HG02981 (cell line): ENCODE measurements at regions not wholly inside any gene's neighbourhood (a gene's known extent, or its start where the extent isn't known, plus 50 kb on each side); places are given as distances from the start of the nearest gene placed in this dataset.
"Not testable (repeated sequence)": the region's sequence is repeated elsewhere in the genome, so short reads cannot be mapped to it uniquely, and the experiment has no call there.

Experiments used
- ATAC-seq: cut with Tn5 transposase; IDR thresholded peaks from one replicate; pipeline ENCODE4 v1.9.1; 2021; ENCODE audit warnings: mild to moderate bottlenecking, moderate library complexity; ENCODE audit not compliant: unreplicated experiment

GRCh38 chr2:225806105-225806504 is 406.6 kb downstream of the NYAP2 start:
- ATAC-seq = no peak

GRCh38 chr2:225802076-225802475 is 402.6 kb downstream of the NYAP2 start:
- not testable (repeated sequence) for ATAC-seq

DNA sequence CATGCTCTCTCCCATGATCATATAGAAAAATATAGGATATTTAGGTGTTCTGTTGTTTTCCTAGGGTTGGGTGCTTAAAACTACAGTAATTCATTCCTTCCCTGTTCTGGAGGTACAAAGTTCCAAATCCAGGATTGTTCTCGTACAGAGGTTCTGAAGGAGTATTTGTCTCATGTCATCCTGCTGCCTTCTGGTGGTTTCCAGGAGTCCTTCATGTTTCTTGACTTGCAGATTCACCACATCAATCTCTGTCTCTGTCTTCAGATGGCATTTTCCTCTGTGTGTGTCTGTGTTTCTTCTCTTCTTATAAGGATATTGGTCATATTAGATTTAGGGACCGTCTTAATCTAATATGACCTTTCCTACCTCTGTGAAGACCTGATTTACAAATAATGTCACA is 397.9 kb downstream of the NYAP2 start:
- ATAC-seq = no peak

- no peak for ATAC-seq
Observed at GRCh38 chr2:225794652-225795400, 395.3 kb downstream of the NYAP2 start.

- no peak for ATAC-seq
Observed at GRCh38 chr2:225793736-225794550, 394.4 kb downstream of the NYAP2 start.

- ATAC-seq = no peak
Observed at GRCh38 chr2:225788571-225789094, 389.1 kb downstream of the NYAP2 start.

- no peak for ATAC-seq
Observed at GRCh38 chr2:225787497-225787896, 388.0 kb downstream of the NYAP2 start.

DNA sequence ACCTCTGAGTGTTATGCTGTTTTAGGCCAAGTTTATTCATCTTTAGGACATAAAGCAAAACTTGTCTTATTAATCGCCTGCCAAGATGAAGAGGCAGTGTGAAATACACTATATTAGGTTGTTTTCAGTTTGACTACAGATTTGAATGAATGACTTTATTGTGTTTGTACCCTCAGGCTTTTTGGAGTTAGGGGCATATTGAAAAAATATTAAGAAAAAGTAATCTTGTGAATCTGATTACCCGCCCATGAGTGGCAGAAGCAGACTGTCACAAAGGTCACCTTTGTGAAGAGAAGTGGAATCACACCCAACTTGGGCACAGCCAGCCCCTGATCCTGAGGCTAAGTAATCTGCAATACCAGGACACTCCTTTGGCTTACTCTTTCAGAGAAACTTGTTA is 382.5 kb downstream of the NYAP2 start:
- ATAC-seq = no peak

DNA sequence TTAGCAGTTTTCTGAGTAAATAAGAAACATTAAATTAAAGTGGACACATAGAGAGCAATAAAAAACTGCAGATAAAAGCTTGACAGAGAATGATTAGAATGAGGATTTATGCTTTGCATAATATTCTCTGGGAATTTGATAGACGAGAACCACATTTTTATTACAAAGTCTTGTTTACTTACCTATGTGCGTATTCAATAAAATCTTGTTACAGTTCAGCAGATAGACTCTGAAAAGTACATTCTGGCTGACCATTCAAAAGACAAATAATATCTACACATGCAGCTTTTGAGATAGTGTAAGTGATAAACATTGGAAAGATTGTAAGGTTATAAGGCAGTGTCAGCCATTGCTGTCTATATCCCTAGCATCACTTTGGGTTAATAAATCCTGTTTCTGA is 381.6 kb downstream of the NYAP2 start:
- no peak for ATAC-seq

- no peak for ATAC-seq
Observed at GRCh38 chr2:225779829-225780228, 380.3 kb downstream of the NYAP2 start.

DNA sequence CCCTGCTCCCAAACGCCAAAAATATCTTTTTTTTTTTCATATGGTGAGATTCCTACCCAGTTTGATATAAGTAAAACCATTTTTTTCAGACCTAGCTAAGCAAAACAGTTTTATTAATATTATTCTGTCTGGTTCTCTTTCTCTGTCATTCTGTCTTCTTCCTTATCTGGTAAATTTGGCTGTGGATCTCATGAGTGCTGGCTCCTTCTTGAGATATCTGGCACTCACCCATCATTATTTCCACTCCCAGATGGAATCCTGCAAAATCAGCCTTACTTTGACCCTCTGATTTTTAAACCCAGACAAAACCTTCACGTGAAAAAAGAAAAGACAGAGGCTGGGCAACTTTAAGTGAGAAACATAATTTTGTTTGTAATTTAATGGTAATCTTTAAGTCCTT is 373.6 kb downstream of the NYAP2 start:
- ATAC-seq = no peak

GRCh38 chr2:225771701-225772100 is 372.2 kb downstream of the NYAP2 start:
- peak; percentile 62 for ATAC-seq

- ATAC-seq = no peak
Observed at GRCh38 chr2:225768741-225769140, 369.2 kb downstream of the NYAP2 start.

DNA sequence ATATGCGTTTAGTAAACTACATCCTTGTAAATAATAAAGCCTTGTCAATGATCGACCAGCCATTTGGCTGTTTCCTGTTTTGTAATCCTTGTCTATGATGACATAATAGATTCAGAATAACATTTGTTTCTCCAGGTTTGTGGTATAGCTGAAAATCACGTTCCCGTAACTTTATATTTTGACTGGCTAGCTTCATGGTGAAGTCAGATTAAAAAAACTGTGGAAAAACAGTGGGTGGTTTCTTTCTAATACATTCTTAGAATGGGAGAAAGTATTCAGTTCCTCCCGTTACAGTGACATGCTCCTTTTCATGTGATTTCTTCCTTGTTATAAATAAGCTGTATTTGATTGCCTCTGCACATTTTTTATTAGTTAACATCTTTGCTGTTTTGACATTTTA is 366.9 kb downstream of the NYAP2 start:
- ATAC-seq = no peak

DNA sequence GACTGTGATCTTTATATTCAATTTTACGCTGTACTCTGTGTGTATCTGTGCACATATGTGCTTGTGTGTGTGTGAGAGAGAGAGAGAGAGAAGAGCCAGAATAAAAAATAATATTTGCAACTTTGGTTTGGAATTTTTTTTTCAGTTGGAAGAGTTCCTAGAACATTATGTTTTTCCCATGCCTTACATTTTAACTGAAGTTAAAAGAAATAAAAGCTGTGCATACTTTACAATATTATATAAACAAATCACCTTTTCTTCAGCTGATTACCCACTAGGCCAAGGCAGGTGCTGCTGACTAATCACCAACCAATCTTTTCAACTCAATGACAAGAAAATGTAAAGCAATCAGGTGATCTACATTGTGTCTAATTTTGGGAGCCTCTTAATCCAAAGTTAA is 366.3 kb downstream of the NYAP2 start:
- no peak for ATAC-seq

GRCh38 chr2:225764346-225764745 is 364.8 kb downstream of the NYAP2 start:
- ATAC-seq = no peak

GRCh38 chr2:225763711-225764110 is 364.2 kb downstream of the NYAP2 start:
- no peak for ATAC-seq

GRCh38 chr2:225761396-225761795 is 361.9 kb downstream of the NYAP2 start:
- no peak for ATAC-seq

- ATAC-seq = no peak
Observed at GRCh38 chr2:225757248-225757647, 357.7 kb downstream of the NYAP2 start.

- no peak for ATAC-seq
Observed at GRCh38 chr2:225756198-225756597, 356.7 kb downstream of the NYAP2 start.

DNA sequence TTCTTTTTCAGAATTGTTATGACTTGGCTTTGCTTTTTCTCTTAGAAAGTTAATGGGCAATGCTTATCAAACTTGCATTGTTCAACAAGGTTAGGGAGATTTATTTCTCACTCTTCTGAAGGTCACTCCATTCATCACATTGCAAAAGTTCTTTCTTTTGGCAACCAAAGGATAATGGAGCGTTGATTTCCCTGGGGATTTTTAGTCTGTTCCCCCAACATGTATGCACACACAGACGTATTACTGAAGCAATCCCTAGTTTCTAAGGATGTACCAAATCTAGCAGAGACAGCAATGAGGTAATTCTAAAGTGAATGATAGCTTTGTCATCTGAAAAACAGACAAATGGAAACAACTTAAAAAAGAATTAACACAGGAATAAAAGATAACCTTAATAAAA is 349.1 kb downstream of the NYAP2 start:
- ATAC-seq = no peak

- ATAC-seq = not testable (repeated sequence)
Observed at GRCh38 chr2:225743996-225744395, 344.5 kb downstream of the NYAP2 start.
